HG03039 (cell line): ENCODE measurements at regions not wholly inside any gene's neighbourhood (a gene's known extent, or its start where the extent isn't known, plus 50 kb on each side); places are given as distances from the start of the nearest gene placed in this dataset.
A peak's percentile ranks its signal among the peaks of the same experiment; 100 is the strongest.

ENCODE experiments used
- ATAC-seq: cut with Tn5 transposase; IDR thresholded peaks from one replicate; pipeline ENCODE4 v1.9.1; 2021; ENCODE audit warnings: mild to moderate bottlenecking, moderate library complexity; ENCODE audit not compliant: unreplicated experiment

DNA sequence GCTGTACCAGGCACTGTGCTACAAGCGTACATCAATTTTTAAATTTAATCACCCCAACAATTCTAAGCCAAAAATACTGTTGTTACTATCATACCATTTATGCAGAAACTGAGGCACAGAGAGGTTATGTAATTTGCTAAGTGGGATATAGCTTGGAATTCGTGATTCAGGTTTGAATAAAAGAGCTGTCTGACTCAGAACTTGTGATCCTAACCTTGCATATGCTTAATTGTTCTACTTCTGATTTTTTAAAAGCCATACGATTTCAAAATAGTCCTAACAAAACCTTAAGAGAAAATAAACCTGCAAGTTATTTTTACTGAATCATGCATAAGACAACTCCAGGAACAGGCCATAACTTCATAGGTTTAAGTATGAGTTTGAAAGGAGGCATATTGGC, 498.0 kb upstream of the CFAP20DC start:
- ATAC-seq = no peak

DNA sequence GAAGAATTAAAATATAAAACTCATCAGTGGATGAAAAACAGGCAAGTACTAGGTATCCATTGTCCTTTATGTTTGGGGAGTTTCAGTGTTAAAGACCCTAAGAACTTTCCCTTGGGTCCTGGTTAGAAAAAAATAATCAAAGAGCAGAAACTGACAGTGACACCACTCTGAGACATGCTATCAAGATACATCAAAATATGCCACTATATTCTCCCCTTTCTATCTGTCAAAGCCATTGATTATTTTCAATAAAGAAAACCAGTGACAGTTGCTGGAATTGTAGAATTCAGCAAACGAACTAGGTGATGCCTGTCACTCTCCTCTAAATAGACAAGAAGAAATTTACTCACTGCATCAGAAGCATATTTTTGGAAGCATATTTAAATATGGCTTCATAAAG, 496.7 kb upstream of the CFAP20DC start:
- no peak for ATAC-seq

DNA sequence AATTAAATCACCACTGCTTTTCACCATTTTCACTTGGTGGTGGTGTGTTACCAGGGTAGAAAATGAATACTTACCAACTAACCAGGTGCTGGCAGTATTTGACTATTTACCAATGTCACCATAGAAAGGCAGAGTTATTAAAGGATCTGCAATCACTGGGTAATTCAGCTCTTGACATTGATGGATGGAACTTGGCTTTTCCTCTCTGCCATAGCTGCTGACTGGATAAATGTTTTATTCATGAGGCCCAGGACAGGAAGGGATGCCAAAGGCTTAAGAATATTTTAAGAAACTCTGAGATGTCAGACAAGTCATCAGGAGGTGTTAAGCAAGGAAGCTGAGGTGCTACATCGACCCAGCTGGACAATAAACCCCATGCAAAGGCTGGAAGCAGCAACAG, 495.5 kb upstream of the CFAP20DC start:
- ATAC-seq = no peak

DNA sequence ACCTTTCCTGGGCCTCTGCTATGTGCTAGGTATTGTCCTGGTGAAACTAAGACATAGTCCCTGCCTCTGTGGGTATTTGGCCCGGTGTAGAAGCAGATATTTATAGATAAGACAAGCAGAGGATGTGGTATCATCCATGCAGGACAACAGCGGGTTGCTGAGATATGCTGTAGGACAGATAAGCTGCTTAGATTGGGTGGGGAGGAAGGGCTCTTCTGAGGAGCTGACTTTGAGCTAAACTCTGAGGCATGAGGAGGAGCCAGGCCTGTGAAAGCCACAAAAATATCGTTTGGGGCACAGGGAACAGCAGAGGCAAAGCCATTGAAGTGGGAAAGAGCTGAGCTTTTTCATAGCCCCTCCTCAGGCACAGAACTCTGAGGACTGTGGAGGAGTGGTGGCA, 492.5 kb upstream of the CFAP20DC start:
- no peak for ATAC-seq

DNA sequence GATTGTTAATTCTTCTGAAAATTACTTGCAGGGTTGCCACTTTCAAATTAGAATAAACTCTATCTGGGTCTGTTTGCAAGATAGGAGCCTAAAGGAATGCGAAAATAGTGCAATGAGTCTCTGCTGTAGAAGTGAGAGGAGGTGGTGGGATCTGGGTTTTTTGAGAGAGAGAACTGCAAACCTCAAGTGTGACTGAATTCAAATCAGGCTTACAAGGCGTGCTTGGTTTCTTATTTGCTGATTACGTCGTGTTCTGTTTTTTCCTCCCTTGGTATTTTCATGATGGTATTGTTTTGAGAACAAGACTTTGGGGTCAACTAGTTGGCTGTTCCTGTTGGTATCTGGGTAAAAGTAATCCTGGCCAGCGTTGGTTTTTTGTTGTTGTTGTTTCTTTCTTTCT, 490.9 kb upstream of the CFAP20DC start:
- peak; percentile 93 for ATAC-seq

DNA sequence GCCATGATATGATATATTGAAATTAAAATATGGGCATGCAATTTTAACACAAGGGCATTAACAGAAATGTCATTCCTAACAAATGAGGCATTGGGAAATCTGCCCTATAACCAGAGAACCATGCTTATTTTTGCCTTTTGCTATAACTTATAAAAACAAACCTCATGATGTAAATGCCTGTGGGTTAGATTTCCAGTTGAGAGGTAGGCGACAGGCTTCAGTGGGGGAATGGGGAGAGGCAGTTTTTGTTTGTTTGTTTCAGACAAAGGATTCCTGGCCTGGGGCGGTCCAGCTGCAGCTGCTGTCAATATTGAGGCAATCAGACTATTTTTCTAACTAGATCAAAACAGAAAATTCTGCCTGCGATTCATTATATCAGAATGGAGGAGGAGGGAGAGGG, 490.4 kb upstream of the CFAP20DC start:
- no peak for ATAC-seq

DNA sequence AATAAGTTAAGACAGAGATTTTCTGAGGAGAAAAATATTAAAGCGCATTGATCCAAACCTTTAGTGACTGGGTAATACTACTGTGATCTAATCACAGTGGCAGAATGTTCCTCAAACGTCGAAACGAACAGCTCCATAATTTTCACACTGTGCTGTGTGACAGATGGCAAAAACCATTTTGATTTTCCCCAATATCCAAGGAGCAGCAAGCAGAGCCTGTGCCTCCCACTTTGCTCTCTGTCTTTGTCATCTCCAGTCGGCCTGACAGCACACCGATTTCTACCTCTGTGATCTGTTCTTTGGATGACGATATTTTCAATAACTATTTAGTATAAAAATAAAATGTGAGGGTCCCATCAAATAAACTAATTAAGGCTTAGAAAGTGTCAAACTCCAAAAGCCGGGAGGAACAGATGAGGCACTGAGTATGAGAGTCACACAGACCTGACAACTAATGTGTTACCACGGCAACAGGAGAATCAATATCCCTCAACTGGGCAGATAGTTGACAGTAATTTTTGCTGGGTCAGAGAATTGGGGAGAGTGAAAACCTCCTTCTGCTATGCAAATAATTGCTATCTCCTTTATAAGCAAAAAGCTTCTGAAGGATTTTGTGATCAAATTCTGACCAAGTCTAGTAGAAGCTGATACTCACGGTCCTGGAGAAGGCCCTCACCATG, 489.1 kb upstream of the CFAP20DC start:
- ATAC-seq = no peak

DNA sequence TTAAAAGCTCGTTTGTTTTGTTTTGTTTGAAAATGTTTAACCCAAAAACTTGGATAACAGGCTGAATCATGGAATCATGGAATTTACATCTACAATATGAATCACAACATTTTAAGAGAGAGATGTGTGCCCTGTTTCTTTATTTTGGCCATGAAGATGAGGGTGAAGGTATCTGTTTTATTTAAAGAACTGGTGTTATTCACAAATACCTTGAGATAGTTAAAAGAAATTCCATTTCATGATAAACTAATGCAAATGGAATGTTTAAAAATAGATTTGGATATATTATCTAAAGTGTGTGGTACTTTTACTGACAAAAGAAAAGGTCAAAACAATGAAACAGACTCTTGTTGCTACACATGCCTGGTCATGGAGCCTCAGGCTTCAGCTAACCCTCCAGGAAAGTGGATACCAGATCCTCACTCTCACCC, 486.0 kb upstream of the CFAP20DC start:
- no peak for ATAC-seq

DNA sequence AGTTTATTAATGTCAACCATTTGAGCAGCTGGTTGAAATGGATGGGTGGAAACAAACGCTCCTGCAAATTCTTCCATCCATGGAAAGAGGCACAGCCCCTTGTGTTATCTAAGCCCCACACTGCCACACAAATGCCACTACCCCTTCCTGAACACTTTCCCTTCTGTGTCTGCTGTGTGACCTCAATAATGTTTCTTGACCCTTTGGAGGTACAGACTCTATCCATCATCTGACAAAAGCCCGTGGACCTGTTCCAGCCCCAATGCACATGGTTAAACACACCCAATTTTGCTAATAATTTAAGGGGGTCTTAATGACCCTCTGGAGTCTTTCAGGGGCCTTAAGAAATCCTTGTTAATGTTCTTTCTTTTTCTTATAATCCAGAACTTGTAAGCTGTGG, 482.2 kb upstream of the CFAP20DC start:
- no peak for ATAC-seq

DNA sequence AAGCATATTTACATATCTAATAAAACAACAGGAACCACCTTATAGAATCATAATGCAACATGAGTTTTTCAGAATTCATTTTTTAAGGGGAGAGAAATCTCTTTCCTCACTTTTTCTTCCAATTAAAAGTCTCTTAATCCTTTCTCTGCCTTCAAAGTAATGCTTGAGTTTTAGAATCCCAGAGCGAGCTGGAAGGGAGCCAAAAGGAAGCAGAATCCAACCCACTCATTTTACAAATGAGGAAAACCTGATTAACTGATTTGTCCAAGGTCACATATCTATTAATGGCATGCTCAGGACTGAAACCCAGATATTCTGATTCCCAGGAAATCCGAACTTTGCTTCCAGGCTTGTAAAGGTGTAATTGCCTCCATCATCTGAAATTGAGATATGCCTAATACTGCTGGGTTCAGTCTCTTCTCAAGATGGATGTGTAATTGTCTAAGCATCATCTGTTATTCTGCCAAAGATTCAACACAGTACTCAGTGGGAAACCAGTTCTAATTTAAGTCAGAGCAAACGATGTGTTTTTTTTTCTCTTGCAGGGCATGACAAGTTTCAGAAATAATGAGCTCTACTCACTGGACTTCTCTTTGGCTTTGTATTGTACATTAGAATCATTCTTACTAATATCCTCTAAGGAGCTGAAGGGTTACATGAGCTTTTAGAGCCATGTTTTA, 481.4 kb upstream of the CFAP20DC start:
- ATAC-seq = no peak

DNA sequence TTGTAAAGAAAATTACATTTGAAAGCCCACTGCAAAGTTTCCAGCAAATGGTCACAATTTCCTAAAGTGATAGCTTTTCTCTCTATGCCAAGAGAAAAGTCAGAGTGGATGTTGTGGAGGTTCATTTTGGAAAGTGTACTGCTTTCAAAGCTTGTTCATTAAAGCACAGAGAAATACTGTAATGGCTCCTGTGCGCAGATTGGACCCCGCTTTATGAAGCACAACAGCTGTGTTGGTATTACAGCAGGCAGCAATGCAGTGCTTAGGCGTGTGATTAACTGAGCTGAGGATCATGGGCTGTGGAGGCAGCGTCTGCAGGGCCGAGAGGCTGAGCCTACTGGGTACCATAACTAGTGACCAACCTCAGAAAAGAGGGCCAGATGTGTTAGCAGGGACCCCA, 478.4 kb upstream of the CFAP20DC start:
- no peak for ATAC-seq

DNA sequence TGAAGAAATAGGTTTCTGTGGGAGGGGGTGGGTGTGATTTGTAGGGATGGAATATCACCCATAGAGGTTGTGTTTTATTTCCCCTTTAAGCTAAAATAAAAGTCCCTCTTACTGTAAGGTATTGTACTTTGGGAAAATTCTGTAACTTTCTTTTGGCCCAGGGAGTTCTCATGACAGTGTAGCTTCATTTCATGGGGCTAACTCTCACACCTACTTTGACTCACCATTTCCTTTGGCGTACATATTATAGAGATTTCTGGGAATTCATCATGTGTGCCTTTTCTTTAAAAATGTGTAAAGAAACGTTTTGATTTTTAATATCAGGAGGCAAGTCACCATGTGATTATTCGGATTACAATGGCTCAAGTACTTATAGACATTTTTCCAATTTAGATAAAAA, 477.7 kb upstream of the CFAP20DC start:
- ATAC-seq = no peak

DNA sequence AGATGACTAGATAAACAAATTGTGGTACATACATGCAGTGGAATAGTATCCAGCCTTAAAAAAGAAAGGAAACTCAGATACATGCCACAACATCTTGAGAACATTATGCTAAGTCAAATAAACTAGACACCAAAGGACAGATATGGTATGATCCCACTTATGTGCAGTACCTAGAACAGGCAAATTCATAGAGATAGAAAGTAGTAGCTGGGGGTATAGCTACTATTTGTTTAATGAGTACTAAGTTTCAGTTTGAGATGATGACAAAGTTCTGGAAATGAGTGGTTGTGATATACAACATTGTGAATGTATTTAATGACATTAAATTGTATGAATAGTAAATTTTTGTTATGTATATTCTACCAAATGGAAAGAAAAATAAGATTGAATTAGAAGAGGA, 477.2 kb upstream of the CFAP20DC start:
- no peak for ATAC-seq

DNA sequence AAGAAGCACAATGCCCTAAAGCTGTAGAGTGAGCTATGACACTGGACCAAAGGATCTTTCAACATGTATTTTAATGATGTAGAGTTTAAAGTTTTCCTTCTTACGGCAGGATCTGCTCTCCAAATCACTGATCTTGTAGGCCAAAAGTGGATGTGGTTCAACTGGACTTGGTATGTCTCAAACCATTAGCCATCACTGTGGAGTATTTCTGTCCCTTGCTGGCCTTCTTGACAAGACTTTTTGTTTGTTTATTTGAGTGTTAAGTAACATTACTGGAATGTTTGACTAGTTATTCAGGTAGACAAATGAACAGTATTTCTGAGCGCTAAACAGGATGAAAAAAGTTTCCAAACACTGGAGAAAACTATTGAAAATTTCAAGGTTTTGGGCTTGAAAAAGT, 472.7 kb upstream of the CFAP20DC start:
- ATAC-seq = no peak

DNA sequence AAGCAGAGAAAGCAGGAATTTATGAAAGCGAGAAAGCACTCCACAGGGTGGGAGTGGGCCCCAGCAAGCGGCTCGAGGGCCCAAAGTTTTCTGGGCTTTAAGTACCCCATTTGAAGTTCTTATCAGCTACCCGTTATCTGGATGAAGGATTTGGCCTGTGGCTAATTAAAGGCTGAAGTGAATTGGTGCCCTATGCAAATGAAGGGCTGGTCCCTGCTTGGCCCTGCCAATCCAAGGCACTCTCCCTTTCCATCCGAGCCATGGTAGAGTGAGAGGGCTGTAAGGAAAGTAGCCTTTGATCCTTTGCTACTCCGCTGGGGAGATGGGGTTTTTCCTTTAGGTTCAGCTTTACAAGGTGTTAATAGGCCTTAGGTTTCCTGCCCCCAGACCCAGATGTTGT, 469.3 kb upstream of the CFAP20DC start:
- ATAC-seq = no peak

DNA sequence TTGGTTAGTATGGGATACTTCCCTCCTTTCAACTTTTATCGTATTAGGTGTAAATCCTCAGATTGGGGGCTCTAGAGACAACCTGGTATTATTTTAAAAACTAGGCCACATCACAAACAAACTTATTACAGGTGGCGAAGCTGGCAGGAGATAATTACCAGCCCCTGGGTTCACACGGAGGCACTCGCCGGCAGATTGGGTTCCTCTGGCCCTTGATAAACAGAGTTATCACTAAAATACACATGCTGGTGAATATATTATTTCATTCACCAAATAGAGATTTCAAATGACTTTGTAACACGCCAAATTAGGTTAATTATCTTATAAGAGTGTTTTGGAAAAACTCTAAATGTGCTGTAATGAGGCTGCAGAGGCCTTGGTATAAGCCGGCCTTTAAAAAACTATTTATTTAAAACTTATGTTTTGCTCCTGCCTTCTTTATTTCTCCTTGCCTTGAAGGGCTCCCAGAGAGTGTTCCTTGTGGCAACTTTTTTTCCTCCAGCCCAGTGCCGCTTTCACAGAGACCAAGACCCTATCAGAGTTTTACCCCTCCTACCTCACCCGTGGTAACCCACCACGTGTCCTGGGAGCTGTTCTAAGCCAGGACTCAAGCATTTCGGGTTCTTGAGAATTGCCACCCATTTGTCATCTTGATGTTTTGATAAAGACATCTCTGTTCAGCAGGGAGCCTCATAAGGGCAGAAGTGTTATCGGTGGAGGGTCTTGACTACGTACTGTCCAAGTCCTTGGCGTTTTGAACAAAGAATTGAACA, 468.6 kb upstream of the CFAP20DC start:
- no peak for ATAC-seq

DNA sequence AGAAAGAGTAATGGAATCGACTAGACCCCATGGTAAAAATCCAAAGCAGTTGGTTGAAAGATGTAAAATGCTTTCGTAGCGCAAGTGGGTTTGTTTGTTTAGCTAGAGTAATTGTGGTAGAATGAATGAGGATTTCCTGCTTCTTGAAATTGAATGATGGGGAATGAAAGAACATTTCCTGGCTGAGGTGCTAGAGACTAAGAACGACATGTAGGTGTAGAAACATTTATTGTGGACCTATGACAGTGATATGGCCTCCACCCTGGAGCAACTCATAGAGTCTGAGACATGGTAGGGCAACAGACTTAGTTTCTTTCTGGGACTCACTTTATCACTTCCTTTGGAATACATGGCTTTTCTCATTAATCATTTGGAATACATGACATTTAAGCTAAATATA, 467.6 kb upstream of the CFAP20DC start:
- no peak for ATAC-seq

DNA sequence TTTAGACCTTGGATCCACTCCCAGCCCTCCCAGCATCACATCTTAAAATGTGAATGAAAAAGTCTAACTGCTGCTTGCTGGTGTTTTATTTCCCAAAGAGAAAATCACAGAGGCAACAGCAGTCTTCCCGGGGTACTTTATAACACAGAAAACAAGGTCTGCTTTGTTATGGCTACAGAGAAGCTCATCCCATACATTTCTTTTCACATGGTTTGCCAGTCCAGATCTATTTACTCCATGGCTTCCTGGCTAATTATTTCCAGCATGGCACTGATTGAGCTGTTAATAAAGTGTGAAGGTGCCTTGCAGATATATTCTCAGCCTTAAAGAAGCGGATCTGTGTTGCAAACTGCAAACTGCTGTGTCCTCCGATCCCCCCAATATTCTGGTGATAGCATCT, 466.1 kb upstream of the CFAP20DC start:
- no peak for ATAC-seq

DNA sequence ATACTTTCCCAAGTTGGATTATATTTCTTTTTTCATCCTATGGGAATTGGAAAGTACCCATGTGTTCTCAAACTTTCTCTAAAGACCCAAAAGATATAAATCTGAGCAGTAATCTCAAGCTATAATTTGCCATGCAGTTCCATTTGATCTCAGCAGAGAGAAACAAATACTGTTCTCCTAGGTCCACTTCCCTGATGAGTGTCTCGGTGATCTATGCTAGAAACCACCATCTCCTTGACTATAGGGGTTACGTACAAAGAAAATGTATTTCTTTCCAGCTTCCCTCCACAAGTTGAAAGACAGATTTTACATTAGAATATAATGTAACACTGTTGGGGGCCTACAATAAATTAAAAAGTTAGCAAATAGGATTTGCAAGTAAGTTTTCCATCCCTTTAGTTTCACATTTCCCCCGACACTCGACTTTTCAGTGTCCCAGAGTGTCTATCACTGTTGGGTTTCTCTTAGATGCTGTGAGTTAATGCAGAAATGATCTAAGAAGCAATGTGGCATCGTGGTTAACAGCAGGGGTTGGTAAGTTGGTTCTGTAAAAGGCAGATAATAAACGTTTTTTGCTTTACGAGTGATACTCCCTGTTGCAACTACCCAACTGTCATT, 465.1 kb upstream of the CFAP20DC start:
- no peak for ATAC-seq

DNA sequence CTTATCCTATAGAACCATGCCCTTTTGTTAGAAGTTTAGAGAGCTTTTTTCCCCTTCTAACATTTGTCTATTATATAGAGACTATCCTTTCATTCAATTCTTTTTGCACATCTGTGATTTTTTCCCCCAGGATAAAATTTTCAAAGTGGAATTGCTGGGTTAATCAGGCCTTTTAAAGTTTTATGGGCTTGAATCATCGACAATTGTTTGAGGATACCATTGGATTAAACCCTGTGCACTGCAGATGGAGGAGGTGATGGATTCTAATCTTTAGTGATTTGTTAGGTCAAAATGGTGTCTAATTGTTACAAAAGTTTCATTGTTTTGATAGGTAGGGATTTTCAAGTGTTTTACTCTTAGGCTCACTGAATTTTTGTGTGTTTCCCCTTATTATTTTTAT, 463.7 kb upstream of the CFAP20DC start:
- no peak for ATAC-seq

DNA sequence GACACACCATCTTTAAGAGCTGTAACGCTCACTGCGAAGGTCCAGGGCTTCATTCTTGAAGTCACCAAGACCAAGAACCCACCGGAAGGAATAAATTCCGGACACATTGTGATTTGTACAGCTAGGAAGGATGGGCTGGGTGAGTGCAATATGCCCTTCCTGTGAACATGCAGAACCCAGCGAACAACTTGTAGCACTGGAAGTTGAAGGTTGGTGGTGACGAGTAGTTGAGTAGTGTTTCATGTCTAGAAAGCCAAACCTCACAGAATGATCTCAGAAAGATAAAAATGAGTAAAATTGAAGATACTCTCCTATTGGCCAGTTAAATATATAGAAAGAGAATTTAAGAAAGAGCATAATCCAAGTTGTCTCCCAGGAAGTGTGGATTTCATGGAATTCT, 462.2 kb upstream of the CFAP20DC start:
- ATAC-seq = no peak

DNA sequence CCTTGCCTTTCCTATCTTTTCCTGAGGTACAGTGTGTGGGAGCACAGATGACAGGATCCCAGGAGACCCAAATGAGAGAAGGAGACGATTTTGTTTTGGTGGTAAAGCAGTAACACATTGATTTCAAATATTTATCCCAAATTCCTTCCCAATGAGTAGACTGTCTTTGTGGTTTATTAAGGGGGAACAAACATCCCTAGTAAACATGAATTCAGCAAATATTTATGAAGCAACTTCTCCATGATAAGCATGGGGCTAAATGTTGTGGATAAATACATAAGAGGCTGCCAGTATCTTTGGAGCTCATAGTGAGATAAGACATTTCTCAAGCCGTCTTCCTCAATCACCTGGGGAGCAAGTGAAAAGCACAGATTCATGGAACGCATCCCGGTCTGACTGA, 460.8 kb upstream of the CFAP20DC start:
- ATAC-seq = no peak
